ENCODE measurements at regions not wholly inside any gene's neighbourhood (a gene's known extent, or its start where the extent isn't known, plus 50 kb on each side); places are given as distances from the start of the nearest gene placed in this dataset.

DNA sequence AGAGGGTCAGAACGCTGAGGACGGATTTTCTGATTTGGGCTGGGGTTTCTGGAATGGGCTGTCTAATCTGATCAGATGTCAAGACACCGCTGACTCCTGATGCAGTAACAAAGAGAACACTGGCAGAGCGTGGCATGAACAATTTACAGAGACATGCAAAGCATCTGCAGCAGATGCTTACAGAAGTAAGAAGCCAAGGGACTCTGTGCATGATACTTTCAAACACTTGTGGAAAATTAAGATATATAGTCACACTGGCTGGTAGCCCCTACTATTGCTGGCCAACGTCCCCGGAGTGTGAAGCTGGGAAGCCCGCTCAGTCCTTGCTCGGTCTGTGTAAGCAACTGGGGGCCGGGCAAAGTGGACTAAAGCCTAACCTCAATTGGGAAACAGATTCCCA, 903.7 kb downstream of the BRD1 start:
- TF ChIP-seq, protein P1, sequence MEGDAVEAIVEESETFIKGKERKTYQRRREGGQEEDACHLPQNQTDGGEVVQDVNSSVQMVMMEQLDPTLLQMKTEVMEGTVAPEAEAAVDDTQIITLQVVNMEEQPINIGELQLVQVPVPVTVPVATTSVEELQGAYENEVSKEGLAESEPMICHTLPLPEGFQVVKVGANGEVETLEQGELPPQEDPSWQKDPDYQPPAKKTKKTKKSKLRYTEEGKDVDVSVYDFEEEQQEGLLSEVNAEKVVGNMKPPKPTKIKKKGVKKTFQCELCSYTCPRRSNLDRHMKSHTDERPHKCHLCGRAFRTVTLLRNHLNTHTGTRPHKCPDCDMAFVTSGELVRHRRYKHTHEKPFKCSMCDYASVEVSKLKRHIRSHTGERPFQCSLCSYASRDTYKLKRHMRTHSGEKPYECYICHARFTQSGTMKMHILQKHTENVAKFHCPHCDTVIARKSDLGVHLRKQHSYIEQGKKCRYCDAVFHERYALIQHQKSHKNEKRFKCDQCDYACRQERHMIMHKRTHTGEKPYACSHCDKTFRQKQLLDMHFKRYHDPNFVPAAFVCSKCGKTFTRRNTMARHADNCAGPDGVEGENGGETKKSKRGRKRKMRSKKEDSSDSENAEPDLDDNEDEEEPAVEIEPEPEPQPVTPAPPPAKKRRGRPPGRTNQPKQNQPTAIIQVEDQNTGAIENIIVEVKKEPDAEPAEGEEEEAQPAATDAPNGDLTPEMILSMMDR (conservative IDR thresholded peaks at IDR 0.05; ENCODE audit: low read depth, low read length) = no peak
- TF ChIP-seq MAZ (IDR thresholded peaks at IDR 0.05; ENCODE audit: borderline replicate concordance, low read depth, low read length) = no peak
- no peak for TF ChIP-seq SMC3 (IDR thresholded peaks at IDR 0.05; ENCODE audit: low read depth, low read length)
- TF ChIP-seq RAD21 (IDR thresholded peaks at IDR 0.05; ENCODE audit: low read length) = no peak
- no peak for TF ChIP-seq RFX5 (IDR thresholded peaks at IDR 0.05; ENCODE audit: low read depth, low read length)
- TF ChIP-seq POLR2A (IDR thresholded peaks at IDR 0.05; ENCODE audit: low read depth, low read length) = no peak
- no peak for TF ChIP-seq FOS (IDR thresholded peaks at IDR 0.05; ENCODE audit: low read depth, low read length)
- TF ChIP-seq MAFK (IDR thresholded peaks at IDR 0.05; ENCODE audit: low read depth, low read length) = no peak
- TF ChIP-seq, protein P2, sequence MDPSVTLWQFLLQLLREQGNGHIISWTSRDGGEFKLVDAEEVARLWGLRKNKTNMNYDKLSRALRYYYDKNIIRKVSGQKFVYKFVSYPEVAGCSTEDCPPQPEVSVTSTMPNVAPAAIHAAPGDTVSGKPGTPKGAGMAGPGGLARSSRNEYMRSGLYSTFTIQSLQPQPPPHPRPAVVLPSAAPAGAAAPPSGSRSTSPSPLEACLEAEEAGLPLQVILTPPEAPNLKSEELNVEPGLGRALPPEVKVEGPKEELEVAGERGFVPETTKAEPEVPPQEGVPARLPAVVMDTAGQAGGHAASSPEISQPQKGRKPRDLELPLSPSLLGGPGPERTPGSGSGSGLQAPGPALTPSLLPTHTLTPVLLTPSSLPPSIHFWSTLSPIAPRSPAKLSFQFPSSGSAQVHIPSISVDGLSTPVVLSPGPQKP (IDR thresholded peaks at IDR 0.05; ENCODE audit: borderline replicate concordance, low read depth, low read length) = no peak

Data from IMR-90 (cell line).